Mesendoderm (in vitro differentiated cells): ENCODE measurements at regions not wholly inside any gene's neighbourhood (a gene's known extent, or its start where the extent isn't known, plus 50 kb on each side); places are given as distances from the start of the nearest gene placed in this dataset.

ENCODE experiments used
- DNase-seq: peaks from one replicate; pipeline ENCODE4 v3.0.0; 2013
- H2AK5ac ChIP-seq: 2 replicates; pipeline ENCODE4 v1.6.1; 2013; ENCODE audit warnings: low read length, inconsistent platforms
- H2BK120ac ChIP-seq: 2 replicates; pipeline ENCODE4 v1.6.1; 2013; ENCODE audit warnings: low read depth, mild to moderate bottlenecking, low read length, moderate library complexity, mixed read lengths
- H2BK15ac ChIP-seq: replicated peaks from 2 replicates; pipeline ENCODE4 v1.6.1; 2013; ENCODE audit warnings: low read depth, mild to moderate bottlenecking, moderate library complexity
- H2BK5ac ChIP-seq: 2 replicates; pipeline ENCODE4 v1.6.1; 2013; ENCODE audit warnings: low read length, inconsistent platforms
- H3K18ac ChIP-seq: 2 replicates; pipeline ENCODE4 v1.6.1; 2013; ENCODE audit warnings: mild to moderate bottlenecking, low read length, mixed read lengths
- H3K23ac ChIP-seq: one replicate; pipeline ENCODE4 v1.6.1; 2013; ENCODE audit warnings: low read length
- H3K27ac ChIP-seq: 2 replicates; pipeline ENCODE4 v1.5.1; 2013; ENCODE audit warnings: low read depth, mild to moderate bottlenecking, inconsistent platforms, low read length, moderate library complexity
- H3K27me3 ChIP-seq: 2 replicates; pipeline ENCODE4 v1.6.1; 2013; ENCODE audit warnings: low read length, control low read depth, mild to moderate bottlenecking, inconsistent platforms; ENCODE audit not compliant: insufficient read depth, poor library complexity
- H3K36me3 ChIP-seq: 2 replicates; pipeline ENCODE4 v1.6.1; 2013; ENCODE audit warnings: low read length, inconsistent platforms; ENCODE audit not compliant: control insufficient read depth, insufficient read depth
- H3K4ac ChIP-seq: one replicate; pipeline ENCODE4 v1.6.1; 2013; ENCODE audit warnings: low read depth, mild to moderate bottlenecking, low read length, moderate library complexity
- H3K4me1 ChIP-seq: 2 replicates; pipeline ENCODE4 v1.6.1; 2013; ENCODE audit warnings: low read depth, low read length, inconsistent platforms; ENCODE audit not compliant: control insufficient read depth
- H3K4me2 ChIP-seq: 2 replicates; pipeline ENCODE4 v1.6.1; 2013; ENCODE audit warnings: low read length
- H3K4me3 ChIP-seq: 2 replicates; pipeline ENCODE4 v1.5.1; 2013; ENCODE audit warnings: mild to moderate bottlenecking, low read length
- H3K56ac ChIP-seq: one replicate; pipeline ENCODE4 v1.6.1; 2013; ENCODE audit warnings: low read length
- H3K79me1 ChIP-seq: 2 replicates; pipeline ENCODE4 v1.6.1; 2013; ENCODE audit warnings: low read length, inconsistent platforms
- H3K79me2 ChIP-seq: 2 replicates; pipeline ENCODE4 v1.6.1; 2013; ENCODE audit warnings: mild to moderate bottlenecking, low read length; ENCODE audit not compliant: control insufficient read depth, insufficient read depth
- H3K9ac ChIP-seq: 2 replicates; pipeline ENCODE4 v1.6.1; 2013; ENCODE audit warnings: low read length, inconsistent platforms
- H4K5ac ChIP-seq: one replicate; pipeline ENCODE4 v1.6.1; 2013; ENCODE audit warnings: low read length
- H4K8ac ChIP-seq: one replicate; pipeline ENCODE4 v1.6.1; 2013; ENCODE audit warnings: low read depth, mild to moderate bottlenecking, control low read depth, low read length, moderate library complexity
- WGBS: extraction: QIAGEN DNeasy Blood & Tissue Kit; methylation state at CpG from one replicate; pipeline ENCODE4 v1.1.7; 2013; ENCODE audit warnings: low lambda C conversion rate, missing lambda C conversion rate; ENCODE audit not compliant: insufficient coverage; ENCODE audit errors: extremely low coverage; 5-methylcytosine and 5-hydroxymethylcytosine counted together

- no peak overlapping the region for H3K9ac ChIP-seq
- no peak overlapping the region for H3K27ac ChIP-seq
- H2BK120ac ChIP-seq, result no peak overlapping the region
- WGBS, result no CpG with 5 or more reads among the region's 3 CpGs
- no peak overlapping the region for H2BK15ac ChIP-seq
- H4K5ac ChIP-seq, result no peak overlapping the region
- no peaks in the 10 kb centered on the region for H3K27me3 ChIP-seq
- no peak overlapping the region for H3K4me2 ChIP-seq
- DNase-seq, result no peak
- no peak overlapping the region for H3K18ac ChIP-seq
- no peaks in the 10 kb centered on the region for H3K4me1 ChIP-seq
- no peaks in the 10 kb centered on the region for H3K79me1 ChIP-seq
- no peak overlapping the region for H3K4ac ChIP-seq
- peak overlapping the region; percentile 28 for H4K8ac ChIP-seq
- H3K4me3 ChIP-seq, result no peak overlapping the region
- H2BK5ac ChIP-seq, result no peak overlapping the region
- no peak overlapping the region for H2AK5ac ChIP-seq
- H3K79me2 ChIP-seq, result no peaks in the 10 kb centered on the region
- H3K56ac ChIP-seq, result no peak overlapping the region
- H3K23ac ChIP-seq, result no peak overlapping the region
- no peaks in the 10 kb centered on the region for H3K36me3 ChIP-seq
Observed at GRCh38 chr13:78201411-78201810, 282.8 kb upstream of the EDNRB start.

GRCh38 chr13:78198821-78199220 lies 280.2 kb upstream of the EDNRB start:
- H4K5ac ChIP-seq, result no peak overlapping the region
- no CpG with 5 or more reads among the region's 3 CpGs for WGBS
- H3K4me3 ChIP-seq, result no peak overlapping the region
- H3K4me1 ChIP-seq, result peaks cover 2% of the 10 kb centered on the region
- H3K36me3 ChIP-seq, result no peaks in the 10 kb centered on the region
- no peak overlapping the region for H3K27ac ChIP-seq
- no peak overlapping the region for H2BK15ac ChIP-seq
- H3K56ac ChIP-seq, result no peak overlapping the region
- H2AK5ac ChIP-seq, result no peak overlapping the region
- no peaks in the 10 kb centered on the region for H3K79me2 ChIP-seq
- H3K4me2 ChIP-seq, result no peak overlapping the region
- DNase-seq, result no peak
- no peak overlapping the region for H3K23ac ChIP-seq
- H4K8ac ChIP-seq, result no peak overlapping the region
- H3K4ac ChIP-seq, result no peak overlapping the region
- H3K27me3 ChIP-seq, result no peaks in the 10 kb centered on the region
- no peaks in the 10 kb centered on the region for H3K79me1 ChIP-seq
- no peak overlapping the region for H3K9ac ChIP-seq
- H3K18ac ChIP-seq, result no peak overlapping the region
- H2BK5ac ChIP-seq, result no peak overlapping the region
- H2BK120ac ChIP-seq, result no peak overlapping the region

- Histone ChIP-seq H3K36me3 (no peaks in the 10 kb centered on the region), H3K27ac (no peak overlapping the region), H3K18ac (no peak overlapping the region), H2BK15ac (no peak overlapping the region), H3K79me1 (no peaks in the 10 kb centered on the region), H2BK5ac (no peak overlapping the region), H4K8ac (no peak overlapping the region), H3K79me2 (no peaks in the 10 kb centered on the region), H3K4ac (no peak overlapping the region), H3K4me3 (no peak overlapping the region), H3K23ac (no peak overlapping the region), H4K5ac (no peak overlapping the region), H3K9ac (no peak overlapping the region), H3K27me3 (no peaks in the 10 kb centered on the region), H3K56ac (no peak overlapping the region), H3K4me2 (no peak overlapping the region), H3K4me1 (peaks cover 2% of the 10 kb centered on the region), H2AK5ac (no peak overlapping the region), H2BK120ac (no peak overlapping the region)
- no peak for DNase-seq
- no CpG with 5 or more reads among the region's 1 CpG for WGBS
Observed at GRCh38 chr13:78198419-78198818, 279.8 kb upstream of the EDNRB start.

GRCh38 chr13:78197231-78197630 lies 278.6 kb upstream of the EDNRB start:
- Histone ChIP-seq H3K9ac (no peak overlapping the region), H3K27ac (no peak overlapping the region), H3K18ac (no peak overlapping the region), H3K4me2 (no peak overlapping the region), H4K8ac (no peak overlapping the region), H2BK120ac (no peak overlapping the region), H2BK5ac (no peak overlapping the region), H3K4me1 (peaks cover 2% of the 10 kb centered on the region), H3K27me3 (no peaks in the 10 kb centered on the region), H2AK5ac (no peak overlapping the region), H3K56ac (no peak overlapping the region), H3K36me3 (no peaks in the 10 kb centered on the region), H3K4ac (no peak overlapping the region), H2BK15ac (no peak overlapping the region), H3K4me3 (no peak overlapping the region), H3K79me1 (no peaks in the 10 kb centered on the region), H3K79me2 (no peaks in the 10 kb centered on the region), H4K5ac (no peak overlapping the region), H3K23ac (no peak overlapping the region)
- no CpG with 5 or more reads among the region's 5 CpGs for WGBS
- no peak for DNase-seq

GRCh38 chr13:78194904-78195639 lies 276.4 kb upstream of the EDNRB start:
- Histone ChIP-seq H3K27me3 (no peaks in the 10 kb centered on the region), H3K4me1 (peaks cover 12% of the 10 kb centered on the region), H2BK5ac (no peak overlapping the region), H3K4me2 (no peak overlapping the region), H4K8ac (no peak overlapping the region), H3K79me1 (no peaks in the 10 kb centered on the region), H3K23ac (no peak overlapping the region), H3K56ac (no peak overlapping the region), H3K18ac (no peak overlapping the region), H4K5ac (no peak overlapping the region), H2AK5ac (peak overlapping the region; percentile 36), H2BK120ac (peak overlapping the region; percentile 45), H3K27ac (no peak overlapping the region), H3K4ac (no peak overlapping the region), H2BK15ac (no peak overlapping the region), H3K4me3 (no peak overlapping the region), H3K36me3 (no peaks in the 10 kb centered on the region), H3K79me2 (no peaks in the 10 kb centered on the region), H3K9ac (no peak overlapping the region)
- DNase-seq, result peak; percentile 71
- WGBS, result no CpG with 5 or more reads among the region's 3 CpGs

- no peak overlapping the region for H3K9ac ChIP-seq
- no peak overlapping the region for H2BK15ac ChIP-seq
- H3K23ac ChIP-seq, result no peak overlapping the region
- no peak overlapping the region for H3K4ac ChIP-seq
- H4K8ac ChIP-seq, result no peak overlapping the region
- no peak overlapping the region for H3K4me3 ChIP-seq
- H3K27me3 ChIP-seq, result no peaks in the 10 kb centered on the region
- H2BK120ac ChIP-seq, result no peak overlapping the region
- no peak overlapping the region for H3K4me2 ChIP-seq
- no peaks in the 10 kb centered on the region for H3K79me2 ChIP-seq
- no peak overlapping the region for H3K56ac ChIP-seq
- H3K27ac ChIP-seq, result no peak overlapping the region
- H3K79me1 ChIP-seq, result no peaks in the 10 kb centered on the region
- no peak overlapping the region for H3K18ac ChIP-seq
- no peaks in the 10 kb centered on the region for H3K36me3 ChIP-seq
- H3K4me1 ChIP-seq, result peaks cover 12% of the 10 kb centered on the region
- no peak overlapping the region for H2AK5ac ChIP-seq
- no peak for DNase-seq
- H4K5ac ChIP-seq, result no peak overlapping the region
- H2BK5ac ChIP-seq, result no peak overlapping the region
Observed at GRCh38 chr13:78193846-78194245, 275.2 kb upstream of the EDNRB start.
